ENCODE measurements at regions not wholly inside any gene's neighbourhood (a gene's known extent, or its start where the extent isn't known, plus 50 kb on each side); places are given as distances from the start of the nearest gene placed in this dataset.
"Not testable (repeated sequence)": the region's sequence is repeated elsewhere in the genome, so short reads cannot be mapped to it uniquely, and the experiment has no call there.

DNA sequence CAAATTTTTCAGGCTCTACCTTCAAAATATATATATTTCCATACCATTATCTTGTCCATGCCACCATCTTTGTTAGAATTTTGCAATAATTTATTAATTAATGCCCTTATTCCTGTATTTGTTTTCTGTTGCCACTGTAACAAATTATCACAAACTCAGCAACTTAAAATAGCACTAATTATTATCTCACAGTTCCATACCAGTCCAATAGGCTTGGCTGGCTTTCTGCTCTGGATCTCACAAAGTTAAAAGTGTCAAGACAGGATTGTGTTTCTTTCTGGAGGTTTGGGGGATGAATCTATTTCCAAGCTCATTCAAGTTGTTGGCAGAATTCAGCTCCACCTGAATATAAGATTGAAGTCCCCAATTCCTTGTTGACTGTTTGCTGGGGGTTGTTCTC lies 58.6 kb upstream of the SLC38A4 start:
- intact Hi-C loops (cut with DNase I): no loop called here
- ATAC-seq (no peak), DNase-seq (no peak)

GRCh38 chr12:46886541-46887041 lies 60.8 kb upstream of the SLC38A4 start:
- DNase-seq: no peak
- no peak for ATAC-seq
- intact Hi-C loops (cut with DNase I): no loop called here

- intact Hi-C loops (cut with DNase I): no loop called here
- ATAC-seq: no peak
- no peak for DNase-seq
Observed at GRCh38 chr12:46887870-46888269, 62.1 kb upstream of the SLC38A4 start.

GRCh38 chr12:46888568-46888967 lies 62.8 kb upstream of the SLC38A4 start:
- intact Hi-C loops (cut with DNase I): no loop called here
- ATAC-seq (no peak), DNase-seq (no peak)

GRCh38 chr12:46891306-46891705 lies 65.5 kb upstream of the SLC38A4 start:
- DNase-seq (no peak), ATAC-seq (peak; percentile 81 to 88)
- intact Hi-C loops (cut with DNase I): no loop called here

DNA sequence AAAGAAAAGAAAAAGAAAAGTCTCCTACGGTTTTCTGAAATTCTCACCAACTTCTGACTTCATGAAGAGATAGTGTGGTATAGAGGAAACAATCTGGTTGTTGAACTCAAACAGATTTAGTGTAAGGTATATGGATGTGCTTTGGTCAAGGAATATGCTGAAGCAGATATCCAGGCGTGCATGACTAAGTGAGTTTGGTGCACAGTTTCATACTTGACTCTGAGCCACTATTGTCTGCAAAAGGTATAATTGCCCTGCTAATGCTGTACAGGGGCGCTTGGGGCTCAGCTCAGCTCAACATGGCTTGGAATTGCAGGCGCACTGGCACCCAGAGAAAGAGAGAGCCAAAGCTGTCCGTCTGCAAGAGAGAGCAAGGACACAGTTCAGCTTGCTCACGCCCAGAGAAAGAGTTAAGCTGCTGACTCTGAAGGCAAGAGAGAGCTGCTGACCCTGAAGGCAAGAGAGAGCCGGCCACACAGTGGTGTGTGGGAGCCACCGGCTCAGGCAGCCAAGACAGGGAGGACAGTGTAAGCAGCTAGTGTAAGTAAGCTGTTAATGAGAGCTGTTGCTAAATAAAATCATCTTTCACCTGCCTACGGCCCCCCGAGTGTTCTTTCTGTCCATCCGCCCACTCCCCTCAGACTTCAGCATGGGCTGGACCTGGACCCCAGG lies 66.4 kb upstream of the SLC38A4 start:
- DNase-seq: no peak
- intact Hi-C loops (cut with DNase I): no loop called here

GRCh38 chr12:46892887-46893286 lies 67.1 kb upstream of the SLC38A4 start:
- DNase-seq (no peak), ATAC-seq (no peak)
- intact Hi-C loops (cut with DNase I): no loop called here

More for the DNA sequence above, 66.4 kb upstream of the SLC38A4 start:
- ATAC-seq: no peak

- intact Hi-C loops (cut with DNase I): no loop called here
- no peak for DNase-seq
- no peak for ATAC-seq
Observed at GRCh38 chr12:46893434-46893833, 67.6 kb upstream of the SLC38A4 start.

GRCh38 chr12:46895726-46896125 lies 69.9 kb upstream of the SLC38A4 start:
- ATAC-seq (no peak), DNase-seq (no peak)
- intact Hi-C loops (cut with DNase I): no loop called here

GRCh38 chr12:46896680-46897079 lies 70.9 kb upstream of the SLC38A4 start:
- intact Hi-C loops (cut with DNase I): no loop called here
- DNase-seq (no peak), ATAC-seq (no peak)

DNA sequence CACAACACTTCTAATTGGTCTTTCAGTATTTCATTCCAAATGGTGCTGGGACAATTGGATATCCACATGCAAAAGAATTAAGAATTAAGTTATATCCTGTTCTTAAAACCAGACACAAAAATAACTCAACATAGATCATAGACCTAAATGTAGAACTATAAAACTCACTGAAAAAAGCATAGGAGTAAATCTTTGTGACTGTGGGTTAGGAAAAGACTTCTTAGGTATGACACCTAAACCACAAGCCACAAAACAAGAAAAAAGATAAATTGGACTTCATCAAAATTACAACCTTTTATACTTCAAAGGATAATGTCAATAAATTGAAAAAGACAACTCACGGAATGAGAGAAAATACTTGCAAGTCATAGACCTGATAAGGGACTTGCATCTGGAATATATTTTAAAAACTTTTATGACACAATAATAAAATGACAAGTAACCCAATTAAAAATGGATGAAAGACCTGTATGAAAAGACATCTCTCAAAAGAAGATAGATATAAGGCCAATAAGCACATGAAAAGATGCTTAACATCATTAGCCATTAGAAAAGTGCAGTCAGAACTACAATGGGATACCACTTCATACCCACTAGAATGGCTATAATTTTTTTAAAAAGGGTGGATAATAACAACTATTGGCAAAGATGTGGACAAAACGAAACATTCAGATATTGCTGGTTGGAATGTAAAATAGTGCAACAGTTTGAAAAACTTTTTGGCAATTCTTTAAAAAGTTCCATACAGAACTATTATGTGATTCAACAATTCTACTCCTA lies 72.5 kb upstream of the SLC38A4 start:
- DNase-seq (no peak), ATAC-seq (no peak)
- intact Hi-C loops (cut with DNase I): no loop called here

DNA sequence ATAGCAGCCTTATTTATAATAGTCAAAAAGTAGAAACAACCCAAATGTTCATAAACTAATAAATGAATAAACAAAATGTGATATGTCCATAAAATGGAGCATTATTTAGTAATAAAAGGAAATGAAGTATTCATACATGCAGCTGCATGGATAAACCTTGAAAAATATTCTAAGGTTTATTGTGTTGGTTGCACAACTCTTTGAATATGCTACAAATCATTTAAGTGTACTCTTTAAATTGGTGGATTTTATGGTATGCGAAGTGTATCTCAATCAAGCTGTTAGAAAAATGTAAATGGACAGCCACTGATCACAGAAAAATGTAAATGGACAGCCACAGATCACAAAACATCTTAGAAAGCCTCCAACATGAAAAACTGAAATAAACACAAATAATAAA lies 73.2 kb upstream of the SLC38A4 start:
- DNase-seq (no peak), ATAC-seq (no peak)
- intact Hi-C loops (cut with DNase I): no loop called here

- intact Hi-C loops (cut with DNase I): no loop called here
- ATAC-seq: no peak
Observed at GRCh38 chr12:46900734-46901463, 75.1 kb upstream of the SLC38A4 start.

DNA sequence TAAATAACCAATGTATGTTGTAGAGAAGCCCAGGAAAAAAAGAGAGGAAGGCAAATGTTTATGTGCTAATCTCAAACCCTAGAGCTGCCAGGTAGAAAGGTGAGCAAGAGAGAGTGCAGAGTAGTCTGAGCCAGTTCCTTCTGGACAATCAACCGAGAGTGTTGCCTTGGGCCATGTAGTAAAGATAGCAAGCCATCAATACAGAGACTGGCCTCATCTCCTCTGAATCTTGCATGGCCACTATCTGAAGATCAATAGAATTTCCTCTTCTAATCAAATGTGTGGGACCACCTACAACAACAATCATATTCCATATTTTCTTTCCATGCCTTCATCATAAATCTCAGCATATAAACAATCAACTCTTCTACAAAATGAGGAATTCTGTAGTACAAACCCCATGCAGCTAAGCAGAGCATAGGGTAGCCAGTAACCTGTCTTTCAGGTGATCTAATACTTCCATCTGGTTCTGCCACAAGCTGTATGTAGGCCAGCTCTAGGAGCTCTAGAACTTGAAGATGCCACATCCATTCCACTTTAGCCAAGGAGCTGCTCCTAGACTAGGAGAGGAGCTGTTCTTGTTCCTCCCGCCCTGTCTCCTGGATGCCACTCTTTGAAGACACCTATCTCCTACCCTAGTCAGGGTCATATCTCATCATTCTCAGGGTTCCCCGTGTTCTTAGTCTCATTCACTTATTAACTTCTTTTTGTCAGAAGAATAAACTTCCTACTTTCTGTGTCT lies 75.8 kb upstream of the SLC38A4 start:
- intact Hi-C loops (cut with DNase I): no loop called here

More at GRCh38 chr12:46900734-46901463, 75.1 kb upstream of the SLC38A4 start:
- DNase-seq: no peak

DNA sequence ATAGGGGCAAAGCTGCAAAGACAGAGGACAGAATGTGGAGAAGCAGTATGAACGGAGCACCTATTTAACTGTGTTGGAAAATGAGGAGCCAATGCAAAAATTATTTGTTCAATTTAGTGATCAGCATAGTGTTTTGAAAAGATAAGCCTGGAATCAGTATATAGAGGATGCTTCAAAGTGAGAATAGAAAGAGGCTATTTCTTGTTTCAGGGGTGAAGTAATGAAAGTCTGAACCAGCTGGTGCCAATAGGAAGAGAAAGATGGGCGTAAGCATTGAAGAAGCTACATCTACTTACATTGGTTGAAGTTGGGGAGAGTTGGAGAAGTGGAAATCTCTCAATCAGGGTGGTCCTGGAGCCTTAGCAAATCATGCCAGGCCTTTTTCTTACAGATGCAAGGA lies 77.3 kb upstream of the SLC38A4 start:
- no peak for DNase-seq
- intact Hi-C loops (cut with DNase I): no loop called here
- ATAC-seq: no peak

More for the DNA sequence above, 75.8 kb upstream of the SLC38A4 start:
- DNase-seq (no peak), ATAC-seq (no peak)

DNA sequence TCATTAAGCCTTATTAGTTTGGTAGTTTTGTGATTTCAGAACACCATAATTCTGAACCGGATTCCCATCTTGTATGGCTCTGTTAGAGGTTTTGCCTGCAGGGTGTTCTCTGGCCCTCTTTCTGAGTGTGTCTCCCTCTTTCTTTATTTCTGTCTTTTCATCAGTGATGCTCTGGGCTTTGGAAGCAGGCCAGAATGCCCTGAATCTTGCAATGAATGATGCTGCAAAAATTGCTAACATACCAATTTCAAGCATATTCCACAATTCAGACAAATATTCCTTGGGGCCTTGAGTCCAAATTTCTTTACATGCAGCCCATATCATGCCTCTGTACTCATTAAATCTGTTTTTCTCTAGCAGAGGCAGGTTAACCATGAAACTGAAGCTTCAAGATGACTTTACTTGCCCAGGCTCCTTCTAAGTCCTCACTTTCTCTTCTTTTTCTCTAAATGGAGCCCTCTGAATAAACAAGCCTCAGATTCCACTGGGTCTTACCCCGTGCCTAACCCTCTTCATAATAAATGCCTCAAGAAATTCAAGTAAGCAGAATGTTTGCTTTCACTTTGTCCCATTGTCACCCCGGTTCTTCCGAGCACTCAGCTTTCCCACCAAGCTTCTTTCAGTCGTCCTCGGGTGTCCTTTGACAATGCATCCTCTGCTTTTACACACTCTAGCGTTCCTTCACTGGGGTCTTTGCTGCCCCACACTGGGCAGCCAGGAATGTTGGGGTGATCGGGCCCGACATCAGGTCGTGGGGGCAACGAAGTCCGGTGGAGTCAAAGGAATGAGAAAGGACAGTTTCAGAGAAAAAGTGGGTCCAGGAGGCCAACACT lies 78.8 kb upstream of the SLC38A4 start:
- intact Hi-C loops (cut with DNase I): no loop called here
- DNase-seq (no peak), ATAC-seq (no peak)

DNA sequence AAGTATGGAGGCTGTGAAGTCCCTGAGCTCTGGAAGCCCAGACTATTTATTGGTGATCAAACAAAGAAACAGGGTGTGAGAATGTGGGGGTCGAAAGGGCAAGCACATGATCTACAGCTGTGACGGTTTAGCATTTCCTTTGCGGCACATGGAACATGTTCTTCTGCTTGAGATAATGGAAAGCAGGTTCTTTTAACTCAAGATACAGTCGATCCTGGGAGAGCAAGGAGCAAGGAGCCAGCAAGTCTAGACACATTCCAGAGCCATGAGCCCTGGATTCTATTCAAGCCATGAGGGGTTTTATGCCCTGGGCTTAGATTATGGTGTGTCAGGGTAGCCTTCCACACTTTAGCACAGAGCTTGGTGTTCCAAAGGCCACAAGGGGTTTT lies 79.4 kb upstream of the SLC38A4 start:
- ATAC-seq; DNase-seq; intact Hi-C loops (cut with DNase I): not testable (repeated sequence)

- no peak for ATAC-seq
- no peak for DNase-seq
- intact Hi-C loops (cut with DNase I): no loop called here
Observed at GRCh38 chr12:46907791-46908190, 82.0 kb upstream of the SLC38A4 start.

Data from left cardiac atrium (tissue), 4 donors.